Inferior parietal cortex (tissue), 1 donor: ENCODE measurements at regions not wholly inside any gene's neighbourhood (a gene's known extent, or its start where the extent isn't known, plus 50 kb on each side); places are given as distances from the start of the nearest gene placed in this dataset.

Experiments
- DNase-seq: peaks from one replicate; pipeline ENCODE4 v3.0.0-alpha.2; 2016; ENCODE audit errors: extremely low spot score

DNA sequence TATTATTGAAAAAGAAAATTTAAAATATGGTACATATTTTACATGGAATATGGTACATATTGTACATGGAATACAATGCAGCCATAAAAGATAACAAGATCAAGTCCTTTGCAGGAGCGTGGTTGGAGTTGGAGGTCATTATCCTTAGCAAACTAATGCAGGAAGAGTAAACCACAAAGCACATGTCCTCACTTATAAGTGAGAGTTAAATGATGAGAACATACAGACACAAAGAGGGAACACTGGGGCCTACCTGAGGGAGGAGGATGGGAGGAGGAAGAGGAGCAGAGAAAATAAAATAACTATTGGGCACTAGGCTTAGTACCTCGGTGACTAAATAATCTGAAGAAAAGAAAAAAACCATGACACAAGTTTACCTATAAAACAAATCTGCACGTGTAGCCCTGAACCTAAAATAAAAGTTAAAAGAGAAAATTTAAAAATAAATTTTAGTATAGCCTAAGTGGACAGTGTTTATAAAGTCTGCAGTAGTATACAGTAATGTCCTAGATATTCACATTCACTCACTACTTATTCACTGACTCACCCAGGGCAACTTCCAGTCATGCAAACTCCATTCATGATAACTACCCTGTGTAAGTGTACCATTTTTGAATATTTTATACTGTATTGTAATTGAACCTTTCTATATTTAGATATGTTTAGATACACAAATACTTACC is 204.4 kb downstream of the FAM76B start:
- DNase-seq = no peak

DNA sequence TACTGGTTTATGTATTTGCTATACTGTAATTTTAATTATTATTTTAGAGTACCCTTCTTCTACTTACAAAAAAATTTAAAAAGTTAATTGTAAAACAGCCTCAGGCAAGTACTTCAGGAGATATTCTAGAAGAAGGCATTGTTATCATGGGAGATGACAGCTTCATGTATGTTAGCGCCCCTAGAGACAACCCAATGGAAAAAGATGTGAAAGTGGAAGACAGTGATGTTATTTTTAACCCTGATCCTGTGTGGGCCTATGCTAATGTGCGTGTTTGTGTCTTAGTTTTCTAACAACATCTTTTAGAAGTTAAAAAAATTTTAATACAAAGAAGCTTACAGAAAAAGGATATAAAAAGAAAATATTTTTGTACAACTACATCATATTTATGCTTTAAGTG is 205.0 kb downstream of the FAM76B start:
- no peak for DNase-seq

GRCh38 chr11:95584180-95584579 is 205.4 kb downstream of the FAM76B start:
- no peak for DNase-seq

GRCh38 chr11:95577716-95578460 is 211.7 kb downstream of the FAM76B start:
- no peak for DNase-seq

DNA sequence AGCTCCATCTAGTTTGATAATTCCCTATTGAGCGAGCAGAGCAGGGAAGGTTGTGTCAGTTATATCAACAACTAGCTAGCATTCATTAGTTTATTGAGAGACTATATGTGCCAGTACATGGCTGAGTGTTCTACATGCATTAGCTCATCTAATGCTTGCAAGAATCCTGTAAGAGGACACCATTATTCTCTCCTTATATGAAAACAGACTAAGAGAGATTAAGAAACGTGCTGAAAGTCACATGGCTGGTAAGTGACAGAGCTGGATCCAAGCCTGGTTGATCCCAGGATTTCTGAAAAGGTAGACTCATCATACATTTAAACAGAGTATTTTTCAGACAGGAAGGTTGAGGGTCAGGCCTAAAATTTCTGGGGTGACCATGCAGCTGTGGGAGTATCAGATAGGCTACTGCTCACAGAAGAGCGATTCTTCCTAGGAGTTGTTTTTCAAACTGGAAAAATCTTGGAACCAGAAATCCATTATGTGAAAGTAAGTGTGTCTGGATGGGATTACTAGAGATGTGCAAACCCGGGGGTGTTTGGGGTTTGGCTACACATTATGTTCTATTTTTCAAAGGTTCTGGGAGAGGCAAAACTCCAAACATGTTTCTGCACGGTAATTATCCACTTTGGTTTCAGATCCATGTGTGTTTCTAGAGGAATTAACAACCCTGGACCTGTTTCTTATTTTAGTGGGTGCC is 213.3 kb downstream of the FAM76B start:
- no peak for DNase-seq

GRCh38 chr11:95575517-95575916 is 214.1 kb downstream of the FAM76B start:
- no peak for DNase-seq

GRCh38 chr11:95571718-95572260 is 217.8 kb downstream of the FAM76B start:
- DNase-seq = no peak

DNA sequence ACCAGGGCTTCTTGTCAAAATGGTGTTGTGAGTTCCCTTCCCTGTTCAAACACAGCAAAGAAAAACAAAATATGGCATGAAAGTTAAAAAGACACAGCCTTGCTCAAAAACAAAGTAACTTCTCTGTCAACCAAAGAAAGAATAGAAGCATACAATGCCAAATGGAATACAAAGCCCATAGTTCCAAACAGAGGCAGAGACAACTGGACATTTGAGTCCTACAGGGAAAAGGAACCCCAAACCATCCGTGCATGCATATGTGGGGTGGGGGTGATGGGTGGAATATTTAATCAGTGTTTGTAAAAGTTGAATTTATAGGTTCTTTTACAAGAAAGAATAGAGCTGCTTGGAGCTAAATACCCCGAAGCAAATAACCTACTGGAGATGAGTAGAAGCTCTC is 218.7 kb downstream of the FAM76B start:
- DNase-seq = no peak

DNA sequence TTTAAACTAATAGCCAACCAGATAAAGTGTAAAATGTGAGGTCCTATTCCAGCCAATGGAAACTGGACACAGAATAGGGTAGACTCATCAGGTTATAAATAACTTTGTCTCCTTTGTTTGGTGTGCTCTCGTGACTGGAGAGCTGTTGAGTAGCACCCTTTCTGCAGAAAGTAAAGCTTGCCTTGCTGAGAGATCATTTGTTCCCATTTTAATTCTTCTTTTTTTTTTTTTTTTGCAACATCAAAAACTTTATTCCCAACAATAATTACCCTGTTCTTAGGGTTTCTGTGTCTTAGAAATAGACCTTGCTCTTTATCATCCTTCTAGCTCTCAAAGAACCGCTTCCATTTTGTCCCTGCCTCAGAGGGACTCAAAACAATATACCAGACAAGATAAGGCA is 220.4 kb downstream of the FAM76B start:
- DNase-seq = no peak

DNA sequence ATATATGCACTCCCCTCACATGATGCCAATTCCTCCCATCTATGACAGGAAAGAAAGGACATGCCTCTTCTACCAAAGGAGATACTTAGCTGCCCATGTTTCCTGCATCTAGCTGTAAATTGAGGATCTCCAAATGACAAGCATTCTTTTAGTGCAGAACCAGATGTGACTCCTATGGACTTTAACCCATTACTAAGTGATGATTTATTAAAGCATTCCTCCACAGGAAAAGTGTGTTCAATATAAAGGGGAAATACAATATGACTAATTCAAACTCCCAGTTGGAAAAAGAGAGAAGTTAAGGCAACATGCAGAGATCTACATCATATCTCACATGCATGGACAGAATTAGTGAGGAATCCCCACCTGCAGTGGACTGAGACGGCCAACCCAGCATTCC is 221.3 kb downstream of the FAM76B start:
- no peak for DNase-seq

DNA sequence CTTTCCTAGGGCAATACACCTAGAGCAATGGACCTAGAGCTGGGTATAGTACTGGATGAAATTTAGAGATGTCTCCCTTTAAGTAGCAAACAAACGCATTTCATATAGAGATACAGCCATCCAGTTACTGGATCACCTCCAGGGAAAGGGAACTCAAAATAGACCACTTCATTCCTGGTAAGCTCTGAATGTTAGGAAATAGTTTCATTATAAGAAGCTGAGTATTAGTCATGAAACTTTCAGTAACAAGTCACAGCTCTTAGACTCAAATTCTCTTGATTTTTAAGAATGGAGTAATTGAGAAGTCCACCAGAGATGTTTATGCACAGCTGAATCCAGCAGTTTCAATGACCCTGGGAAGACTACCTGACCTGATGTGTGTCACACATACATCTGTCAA is 221.9 kb downstream of the FAM76B start:
- no peak for DNase-seq

- DNase-seq = no peak
Observed at GRCh38 chr11:95566211-95566610, 223.4 kb downstream of the FAM76B start.

GRCh38 chr11:95565724-95566141 is 223.8 kb downstream of the FAM76B start:
- no peak for DNase-seq

DNA sequence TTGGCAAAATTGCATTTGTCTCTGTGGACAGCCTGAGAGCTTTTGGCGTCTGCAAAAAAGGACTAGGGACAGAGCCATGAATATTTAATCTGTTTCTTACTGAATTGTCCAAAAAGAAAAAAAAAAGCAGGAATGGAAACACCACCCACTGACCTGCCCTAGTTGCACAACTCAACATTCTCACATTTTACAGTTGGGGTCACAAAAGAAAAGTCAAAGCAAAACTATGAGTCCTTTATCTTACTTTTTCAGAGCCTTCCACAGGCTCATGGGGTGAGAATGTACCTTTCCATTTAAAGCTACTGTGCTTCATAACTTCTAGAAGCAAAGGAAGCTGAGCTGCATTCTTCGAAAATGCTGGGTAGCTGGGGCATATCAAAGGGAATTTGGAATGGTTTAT is 225.7 kb downstream of the FAM76B start:
- DNase-seq = no peak

- no peak for DNase-seq
Observed at GRCh38 chr11:95563173-95563572, 226.4 kb downstream of the FAM76B start.

- DNase-seq = no peak
Observed at GRCh38 chr11:95562196-95562921, 227.2 kb downstream of the FAM76B start.

GRCh38 chr11:95559899-95560298 is 229.7 kb downstream of the FAM76B start:
- no peak for DNase-seq

- no peak for DNase-seq
Observed at GRCh38 chr11:95557376-95557775, 232.2 kb downstream of the FAM76B start.

DNA sequence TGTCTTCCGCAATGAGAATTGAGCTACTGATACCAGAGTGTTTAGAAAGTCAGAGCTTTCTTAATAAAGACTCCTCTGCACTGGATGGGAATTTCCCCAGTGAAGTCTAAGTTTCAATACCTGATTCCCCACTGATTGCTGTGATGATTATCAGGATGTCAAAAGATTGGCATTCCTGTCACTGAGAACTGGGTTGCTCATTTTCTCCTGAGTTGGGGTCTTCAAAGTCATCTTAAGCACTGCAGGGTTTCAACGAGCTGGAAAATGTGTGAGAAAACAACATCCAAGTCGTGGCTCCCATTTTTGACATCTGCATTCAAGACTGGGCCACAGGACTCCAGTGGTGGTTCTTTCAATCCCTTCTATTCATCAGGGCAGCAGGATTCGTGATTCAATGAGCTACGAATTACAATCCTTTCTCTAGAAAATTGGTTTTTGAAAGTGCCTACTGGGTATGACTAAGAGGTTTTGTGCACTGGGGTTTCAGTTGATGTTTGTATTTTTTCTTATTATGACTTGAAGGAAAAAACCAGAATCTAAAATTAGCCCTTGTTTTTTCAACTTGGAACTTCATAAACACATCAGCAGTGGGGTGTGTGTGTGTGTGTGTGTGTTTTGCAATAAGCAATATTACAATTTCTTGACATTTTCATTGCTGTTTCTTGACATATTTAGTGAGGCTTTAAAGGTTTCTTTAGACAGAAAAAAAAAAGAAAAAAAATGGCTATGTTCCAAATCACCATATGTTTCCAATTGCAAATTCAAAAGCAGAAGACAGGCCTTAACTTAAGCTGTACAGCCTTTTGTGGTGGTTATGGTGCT is 233.0 kb downstream of the FAM76B start:
- DNase-seq = no peak

DNA sequence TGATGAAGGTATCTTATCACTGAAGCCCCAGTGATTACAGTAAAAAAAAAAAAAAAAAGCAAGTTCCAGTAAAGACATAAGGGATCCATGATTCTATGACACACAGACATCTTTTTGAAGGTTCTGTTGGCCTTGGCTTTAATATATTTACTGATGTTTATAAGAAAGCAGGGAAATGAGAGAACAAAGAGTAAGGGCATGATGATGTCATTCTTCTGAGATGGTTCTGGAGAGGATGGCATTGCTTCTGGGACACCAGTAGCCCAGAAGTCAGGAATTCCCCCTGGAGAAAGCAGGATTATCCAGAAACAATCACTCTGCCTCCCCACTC is 233.6 kb downstream of the FAM76B start:
- no peak for DNase-seq

GRCh38 chr11:95554911-95555310 is 234.7 kb downstream of the FAM76B start:
- DNase-seq = no peak
